ENCODE measurements at regions not wholly inside any gene's neighbourhood (a gene's known extent, or its start where the extent isn't known, plus 50 kb on each side); places are given as distances from the start of the nearest gene placed in this dataset.

- DNase-seq, result no peak
- Histone ChIP-seq H3K36me3 (no peaks in the 10 kb centered on the region), H3K4me3 (no peak overlapping the region), H3K27ac (no peak overlapping the region), H3K9me3 (no peaks in the 10 kb centered on the region), H3K9ac (ENCODE audit: low read depth in 2 of 2, low read length in 2 of 2) (no peak overlapping the region), H3K4me1 (no peaks in the 10 kb centered on the region), H3K27me3 (no peaks in the 10 kb centered on the region)
- TF ChIP-seq CTCF (IDR thresholded peaks at IDR 0.05), result no peak
- intact Hi-C loops (cut with DNase I), result no loop called here
These were observed 214.0 kb upstream of the HTR2A start for GRCh38 chr13:47110833-47111240.

- Histone ChIP-seq H3K9ac (ENCODE audit: low read depth in 2 of 2, low read length in 2 of 2) (no peak overlapping the region), H3K27ac (no peak overlapping the region), H3K36me3 (no peaks in the 10 kb centered on the region), H3K4me3 (no peak overlapping the region), H3K4me1 (no peaks in the 10 kb centered on the region), H3K9me3 (no peaks in the 10 kb centered on the region), H3K27me3 (no peaks in the 10 kb centered on the region)
- no peak for DNase-seq
- intact Hi-C loops (cut with DNase I), result no loop called here
- no peak for TF ChIP-seq CTCF (IDR thresholded peaks at IDR 0.05)
These were observed 213.3 kb upstream of the HTR2A start for GRCh38 chr13:47110141-47110540.

- no peak for TF ChIP-seq CTCF (IDR thresholded peaks at IDR 0.05)
- Histone ChIP-seq H3K4me1 (no peaks in the 10 kb centered on the region), H3K4me3 (no peak overlapping the region), H3K27me3 (no peaks in the 10 kb centered on the region), H3K27ac (no peak overlapping the region), H3K36me3 (no peaks in the 10 kb centered on the region), H3K9ac (ENCODE audit: low read depth in 2 of 2, low read length in 2 of 2) (no peak overlapping the region), H3K9me3 (no peaks in the 10 kb centered on the region)
- intact Hi-C loops (cut with DNase I), result no loop called here
- DNase-seq, result no peak
These were observed 212.2 kb upstream of the HTR2A start for GRCh38 chr13:47109028-47109427.

GRCh38 chr13:47100214-47100853 is 203.5 kb upstream of the HTR2A start:
- Histone ChIP-seq H3K4me1 (no peaks in the 10 kb centered on the region), H3K27me3 (no peaks in the 10 kb centered on the region), H3K4me3 (no peak overlapping the region), H3K36me3 (no peaks in the 10 kb centered on the region), H3K9ac (ENCODE audit: low read depth in 2 of 2, low read length in 2 of 2) (no peak overlapping the region), H3K27ac (no peak overlapping the region), H3K9me3 (no peaks in the 10 kb centered on the region)
- no peak for DNase-seq
- intact Hi-C loops (cut with DNase I), result no loop called here
- TF ChIP-seq CTCF (IDR thresholded peaks at IDR 0.05), result no peak

- no peak overlapping the region for H3K9ac ChIP-seq (ENCODE audit: low read depth in 2 of 2, low read length in 2 of 2)
These were observed 198.0 kb upstream of the HTR2A start for GRCh38 chr13:47094734-47095434.

More at GRCh38 chr13:47094734-47095434, 198.0 kb upstream of the HTR2A start:
- intact Hi-C loops (cut with DNase I), result no loop called here
- no peak overlapping the region for H3K4me3 ChIP-seq
- H3K36me3 ChIP-seq, result no peaks in the 10 kb centered on the region
- no peak for TF ChIP-seq CTCF (IDR thresholded peaks at IDR 0.05)
- DNase-seq, result no peak
- no peaks in the 10 kb centered on the region for H3K9me3 ChIP-seq
- H3K27ac ChIP-seq, result no peak overlapping the region
- no peaks in the 10 kb centered on the region for H3K4me1 ChIP-seq
- no peaks in the 10 kb centered on the region for H3K27me3 ChIP-seq

Measured in colonic mucosa (tissue), 4 donors.